CD14-positive monocyte (primary cell): ENCODE measurements at regions not wholly inside any gene's neighbourhood (a gene's known extent, or its start where the extent isn't known, plus 50 kb on each side); places are given as distances from the start of the nearest gene placed in this dataset.

Experiments used
- DNase-seq, 3 donors: peaks; one replicate each; pipeline ENCODE4 v3.0.0-alpha.2; 2011 to 2022
- H2AFZ ChIP-seq: 2 replicates; pipeline ENCODE4 v1.6.0; 2012; ENCODE audit warnings: mild to moderate bottlenecking, low read depth, low read length, inconsistent platforms; ENCODE audit not compliant: insufficient read depth, poor library complexity, severe bottlenecking
- H3K27ac ChIP-seq, 2 donors: 1 replicate in 1 of 2; 2 replicates in 1 of 2; pipeline ENCODE4 v1.5.1; 2012 to 2013; ENCODE audit warnings: low read length in 2 of 2, control low read depth in 1 of 2, inconsistent platforms in 1 of 2, low read depth in 1 of 2, mild to moderate bottlenecking in 1 of 2
- H3K27me3 ChIP-seq, 2 donors: one replicate each; pipeline versions ENCODE4 v1.6.0 to v1.6.1; 2011 to 2013; ENCODE audit warnings: low read length in 2 of 2; ENCODE audit not compliant: control insufficient read depth in 2 of 2, insufficient read depth in 2 of 2
- H3K36me3 ChIP-seq, 2 donors: replicated peaks in 1 of 2; 1 replicate in 1 of 2; 2 replicates in 1 of 2; pipeline versions ENCODE4 v1.5.1 to v1.6.1; 2012 to 2013; ENCODE audit warnings: low read length in 2 of 2, control low read depth in 1 of 2, inconsistent platforms in 1 of 2, mild to moderate bottlenecking in 1 of 2; ENCODE audit not compliant: insufficient read depth in 2 of 2, control insufficient read depth in 1 of 2
- H3K4me1 ChIP-seq, 2 donors: 1 replicate in 1 of 2; 2 replicates in 1 of 2; pipeline versions ENCODE4 v1.5.1 to v1.6.1; 2012 to 2013; ENCODE audit warnings: low read length in 2 of 2, control low read depth in 1 of 2, inconsistent platforms in 1 of 2, mild to moderate bottlenecking in 1 of 2, moderate library complexity in 1 of 2; ENCODE audit not compliant: insufficient read depth in 2 of 2, control insufficient read depth in 1 of 2
- H3K4me2 ChIP-seq: replicated peaks from 2 replicates; pipeline ENCODE3; 2012; ENCODE audit warnings: low read length, moderate library complexity, mild to moderate bottlenecking; ENCODE audit not compliant: poor library complexity, severe bottlenecking; ENCODE audit errors: extremely low read depth
- H3K4me3 ChIP-seq, 3 experiments: fragments of 200-600 bp in 1 of 3; sonication (generic) in 1 of 3; replicated peaks in 1 of 3; 1 replicate in 2 of 3; 2 replicates in 1 of 3; pipeline ENCODE4 v1.5.1; 2011 to 2013; ENCODE audit warnings: low read length in 3 of 3, mild to moderate bottlenecking in 3 of 3, control low read depth in 2 of 3, low read depth in 2 of 3, inconsistent platforms in 1 of 3, moderate library complexity in 1 of 3
- H3K79me2 ChIP-seq: 2 replicates; pipeline ENCODE4 v1.6.0; 2012; ENCODE audit warnings: mild to moderate bottlenecking, control low read depth, inconsistent platforms, low read length, moderate library complexity; ENCODE audit not compliant: insufficient read depth
- H3K9ac ChIP-seq: 2 replicates; pipeline ENCODE4 v1.6.0; 2017; ENCODE audit warnings: low read length, mild to moderate bottlenecking; ENCODE audit not compliant: insufficient read depth, poor library complexity, severe bottlenecking
- H3K9me3 ChIP-seq, 2 donors: replicated peaks in 1 of 2; 1 replicate in 1 of 2; 2 replicates in 1 of 2; pipeline versions ENCODE4 v1.5.1 to v1.6.1; 2012 to 2013; ENCODE audit warnings: low read length in 2 of 2, control low read depth in 1 of 2; ENCODE audit not compliant: control insufficient read depth in 1 of 2, insufficient read depth in 1 of 2
- H4K20me1 ChIP-seq: 2 replicates; pipeline ENCODE4 v1.6.0; 2012; ENCODE audit warnings: mild to moderate bottlenecking, low read length, control low read depth, moderate library complexity; ENCODE audit not compliant: insufficient read depth
- H3K27ac Mint-ChIP-seq, 7 donors: one replicate each; pipeline ENCODE4 v1.8.0; 2020; ENCODE audit warnings: mild to moderate bottlenecking in 7 of 7, mixed read lengths in 7 of 7, moderate library complexity in 6 of 7, inconsistent platforms in 2 of 7
- H3K27me3 Mint-ChIP-seq, 3 donors: one replicate each; pipeline ENCODE4 v1.8.0; 2021 to 2022; ENCODE audit warnings: low read depth in 3 of 3, mild to moderate bottlenecking in 3 of 3, mixed read lengths in 3 of 3, moderate library complexity in 3 of 3, inconsistent platforms in 1 of 3
- H3K36me3 Mint-ChIP-seq, 2 donors: one replicate each; pipeline ENCODE4 v1.8.0; 2020; ENCODE audit warnings: mixed read lengths in 2 of 2, inconsistent platforms in 1 of 2, mild to moderate bottlenecking in 1 of 2
- H3K4me1 Mint-ChIP-seq: one replicate; pipeline ENCODE4 v1.8.0; 2020; ENCODE audit warnings: mild to moderate bottlenecking, mixed read lengths
- H3K4me3 Mint-ChIP-seq, 2 donors: one replicate each; pipeline ENCODE4 v1.8.0; 2020; ENCODE audit warnings: mild to moderate bottlenecking in 2 of 2, mixed read lengths in 2 of 2, moderate library complexity in 1 of 2
- H3K9me3 Mint-ChIP-seq, 7 donors: one replicate each; pipeline ENCODE4 v1.8.0; 2020 to 2022; ENCODE audit warnings: mixed read lengths in 7 of 7, mild to moderate bottlenecking in 6 of 7, moderate library complexity in 6 of 7, inconsistent platforms in 2 of 7
- WGBS: methylation state at CpG from one replicate; pipeline ENCODE4 v1.1.5; 2013; ENCODE audit warnings: missing lambda C conversion rate; ENCODE audit not compliant: insufficient coverage; 5-methylcytosine and 5-hydroxymethylcytosine counted together
- intact Hi-C, 2 donors: fragments of 100-400 bp; cut with micrococcal nuclease; formaldehyde crosslinking; loops; one replicate each; pipeline versions ENCODE4 v1.15.0 to v1.15.1; 2023
- TF ChIP-seq, protein P1 (sequence below): fragments of 200-600 bp; IDR thresholded peaks from one replicate; pipeline ENCODE4 v1.8.0; 2022; ENCODE audit warnings: antibody characterized with exemption, mild to moderate bottlenecking

DNA sequence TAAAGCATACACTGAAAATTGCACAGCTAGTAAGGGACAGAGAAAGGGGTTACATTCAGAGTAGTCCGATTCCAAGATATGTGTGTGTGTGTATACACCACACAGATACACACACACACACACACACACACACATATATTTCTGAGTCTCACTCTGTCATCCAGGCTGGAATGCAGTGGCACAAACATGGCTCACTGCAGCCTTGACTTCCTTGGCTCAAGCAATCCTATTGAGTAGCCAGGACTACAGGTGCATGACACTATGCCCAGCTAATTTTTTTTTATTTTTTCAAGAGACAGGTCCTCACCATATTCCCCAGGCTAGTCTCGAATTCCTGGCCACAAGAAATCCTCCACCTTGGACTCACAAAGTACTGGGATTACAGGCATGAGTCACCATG lies 68.1 kb upstream of the ITPRID2 start:
- Mint-ChIP-seq H3K4me1 (no peaks in the 10 kb centered on the region), H3K9me3 (no peaks in the 10 kb centered on the region), H3K4me3 (no peak overlapping the region), H3K27me3 (peaks cover 0 to 1% (median 0%) of the 10 kb centered on the region in 3 donors), H3K27ac (no peak overlapping the region), H3K36me3 (no peaks in the 10 kb centered on the region)
- no peaks in the 10 kb centered on the region for H3K9me3 ChIP-seq
- no peaks in the 10 kb centered on the region for H3K36me3 ChIP-seq
- no peak for DNase-seq
- WGBS, result no CpG with 5 or more reads among the region's 2 CpGs
- H3K79me2 ChIP-seq, result no peaks in the 10 kb centered on the region
- H3K4me1 ChIP-seq, result no peaks in the 10 kb centered on the region
- no peak overlapping the region for H3K4me3 ChIP-seq
- intact Hi-C loops, result no loop called here
- H3K27me3 ChIP-seq, result no peaks in the 10 kb centered on the region
- TF ChIP-seq, protein P1, sequence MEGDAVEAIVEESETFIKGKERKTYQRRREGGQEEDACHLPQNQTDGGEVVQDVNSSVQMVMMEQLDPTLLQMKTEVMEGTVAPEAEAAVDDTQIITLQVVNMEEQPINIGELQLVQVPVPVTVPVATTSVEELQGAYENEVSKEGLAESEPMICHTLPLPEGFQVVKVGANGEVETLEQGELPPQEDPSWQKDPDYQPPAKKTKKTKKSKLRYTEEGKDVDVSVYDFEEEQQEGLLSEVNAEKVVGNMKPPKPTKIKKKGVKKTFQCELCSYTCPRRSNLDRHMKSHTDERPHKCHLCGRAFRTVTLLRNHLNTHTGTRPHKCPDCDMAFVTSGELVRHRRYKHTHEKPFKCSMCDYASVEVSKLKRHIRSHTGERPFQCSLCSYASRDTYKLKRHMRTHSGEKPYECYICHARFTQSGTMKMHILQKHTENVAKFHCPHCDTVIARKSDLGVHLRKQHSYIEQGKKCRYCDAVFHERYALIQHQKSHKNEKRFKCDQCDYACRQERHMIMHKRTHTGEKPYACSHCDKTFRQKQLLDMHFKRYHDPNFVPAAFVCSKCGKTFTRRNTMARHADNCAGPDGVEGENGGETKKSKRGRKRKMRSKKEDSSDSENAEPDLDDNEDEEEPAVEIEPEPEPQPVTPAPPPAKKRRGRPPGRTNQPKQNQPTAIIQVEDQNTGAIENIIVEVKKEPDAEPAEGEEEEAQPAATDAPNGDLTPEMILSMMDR, result no peak
- no peak overlapping the region for H3K9ac ChIP-seq
- H3K4me2 ChIP-seq, result no peak overlapping the region
- H4K20me1 ChIP-seq, result no peaks in the 10 kb centered on the region
- H2AFZ ChIP-seq, result no peak overlapping the region
- H3K27ac ChIP-seq, result no peak overlapping the region

- no peaks in the 10 kb centered on the region for H3K36me3 ChIP-seq
- no peak for DNase-seq
- H3K9me3 ChIP-seq, result no peaks in the 10 kb centered on the region
- TF ChIP-seq, protein P1, result no peak
- Mint-ChIP-seq H3K4me3 (no peak overlapping the region), H3K36me3 (no peaks in the 10 kb centered on the region), H3K9me3 (no peaks in the 10 kb centered on the region), H3K27me3 (peaks cover 0 to 3% (median 1%) of the 10 kb centered on the region in 3 donors), H3K27ac (no peak overlapping the region), H3K4me1 (no peaks in the 10 kb centered on the region)
- no peaks in the 10 kb centered on the region for H4K20me1 ChIP-seq
- H3K9ac ChIP-seq, result no peak overlapping the region
- no peaks in the 10 kb centered on the region for H3K4me1 ChIP-seq
- WGBS, result 100% methylated on average over 4 of the region's 6 CpGs
- H3K79me2 ChIP-seq, result no peaks in the 10 kb centered on the region
- no peaks in the 10 kb centered on the region for H3K27me3 ChIP-seq
- H3K4me2 ChIP-seq, result no peak overlapping the region
- H3K4me3 ChIP-seq, result no peak overlapping the region
- intact Hi-C loops, result no loop called here
- H3K27ac ChIP-seq, result no peak overlapping the region
- no peak overlapping the region for H2AFZ ChIP-seq
Observed at GRCh38 chr2:181828122-181828705, 63.3 kb upstream of the ITPRID2 start.
